ENCODE measurements at regions not wholly inside any gene's neighbourhood (a gene's known extent, or its start where the extent isn't known, plus 50 kb on each side); places are given as distances from the start of the nearest gene placed in this dataset.

- no peak for DNase-seq
Measured at GRCh38 chr2:16496426-16497388, 168.9 kb downstream of the CYRIA start.

GRCh38 chr2:16495509-16496208, 170.0 kb downstream of the CYRIA start:
- no peak for DNase-seq

GRCh38 chr2:16494836-16495508, 170.7 kb downstream of the CYRIA start:
- no peak for DNase-seq

- DNase-seq, result no peak
Measured at GRCh38 chr2:16493788-16494187, 171.8 kb downstream of the CYRIA start.

- no peak for DNase-seq
Measured at GRCh38 chr2:16487686-16488085, 177.9 kb downstream of the CYRIA start.

GRCh38 chr2:16485251-16485650, 180.4 kb downstream of the CYRIA start:
- no peak for DNase-seq

GRCh38 chr2:16482460-16482859, 183.2 kb downstream of the CYRIA start:
- no peak for DNase-seq

- no peak for DNase-seq
Measured at GRCh38 chr2:16481351-16481750, 184.3 kb downstream of the CYRIA start.

- no peak for DNase-seq
Measured at GRCh38 chr2:16479721-16480120, 185.9 kb downstream of the CYRIA start.

GRCh38 chr2:16478434-16479210, 187.0 kb downstream of the CYRIA start:
- DNase-seq, result no peak

- DNase-seq, result no peak
Measured at GRCh38 chr2:16477648-16478047, 188.0 kb downstream of the CYRIA start.

- no peak for DNase-seq
Measured at GRCh38 chr2:16476866-16477265, 188.8 kb downstream of the CYRIA start.

GRCh38 chr2:16475986-16476567, 189.6 kb downstream of the CYRIA start:
- no peak for DNase-seq

- DNase-seq, result no peak
Measured at GRCh38 chr2:16475586-16475985, 190.0 kb downstream of the CYRIA start.

GRCh38 chr2:16473575-16473974, 192.1 kb downstream of the CYRIA start:
- no peak for DNase-seq

- no peak for DNase-seq
Measured at GRCh38 chr2:16470936-16471490, 194.6 kb downstream of the CYRIA start.

GRCh38 chr2:16466821-16467151, 198.8 kb downstream of the CYRIA start:
- DNase-seq, result no peak

- DNase-seq, result no peak
Measured at GRCh38 chr2:16466133-16466820, 199.4 kb downstream of the CYRIA start.

- no peak for DNase-seq
Measured at GRCh38 chr2:16464641-16465040, 201.0 kb downstream of the CYRIA start.

- no peak for DNase-seq
Measured at GRCh38 chr2:16462958-16463357, 202.7 kb downstream of the CYRIA start.

GRCh38 chr2:16461672-16462071, 204.0 kb downstream of the CYRIA start:
- no peak for DNase-seq

Measured in activated CD4-positive, alpha-beta T cell treated with anti-CD3 and anti-CD28 coated beads, Interleukin-2, amount 50 U/mL, for 48 hours (primary cell).